Mesothelial cell of epicardium (in vitro differentiated cells): ENCODE measurements at regions not wholly inside any gene's neighbourhood (a gene's known extent, or its start where the extent isn't known, plus 50 kb on each side); places are given as distances from the start of the nearest gene placed in this dataset.
"Not testable (repeated sequence)": the region's sequence is repeated elsewhere in the genome, so short reads cannot be mapped to it uniquely, and the experiment has no call there.

Experiments used
- DNase-seq, 2 experiments: peaks; one replicate each; pipeline ENCODE4 v3.0.0; 2021; ENCODE audit warnings: low spot score in 2 of 2; ENCODE audit not compliant: unreplicated experiment in 2 of 2
- H3K27ac Mint-ChIP-seq: 2 replicates; pipeline ENCODE4 v1.8.0; 2021; ENCODE audit warnings: mixed read lengths
- H3K27me3 Mint-ChIP-seq: 2 replicates; pipeline ENCODE4 v1.8.0; 2021; ENCODE audit warnings: low read depth, mixed read lengths
- H3K36me3 Mint-ChIP-seq: 2 replicates; pipeline ENCODE4 v1.8.0; 2021; ENCODE audit warnings: mixed read lengths
- H3K4me1 Mint-ChIP-seq: 2 replicates; pipeline ENCODE4 v1.8.0; 2021; ENCODE audit warnings: mixed read lengths
- H3K4me3 Mint-ChIP-seq: 2 replicates; pipeline ENCODE4 v1.8.0; 2021; ENCODE audit warnings: mild to moderate bottlenecking, moderate library complexity, mixed read lengths
- H3K9me3 Mint-ChIP-seq: 2 replicates; pipeline ENCODE4 v1.8.0; 2021; ENCODE audit warnings: mixed read lengths
- TF ChIP-seq, protein P1 (sequence below): fragments of 200-600 bp; sonication (generic); IDR thresholded peaks from one replicate; pipeline ENCODE4 v1.5.0; 2021; ENCODE audit warnings: antibody characterized with exemption; ENCODE audit not compliant: unreplicated experiment

DNA sequence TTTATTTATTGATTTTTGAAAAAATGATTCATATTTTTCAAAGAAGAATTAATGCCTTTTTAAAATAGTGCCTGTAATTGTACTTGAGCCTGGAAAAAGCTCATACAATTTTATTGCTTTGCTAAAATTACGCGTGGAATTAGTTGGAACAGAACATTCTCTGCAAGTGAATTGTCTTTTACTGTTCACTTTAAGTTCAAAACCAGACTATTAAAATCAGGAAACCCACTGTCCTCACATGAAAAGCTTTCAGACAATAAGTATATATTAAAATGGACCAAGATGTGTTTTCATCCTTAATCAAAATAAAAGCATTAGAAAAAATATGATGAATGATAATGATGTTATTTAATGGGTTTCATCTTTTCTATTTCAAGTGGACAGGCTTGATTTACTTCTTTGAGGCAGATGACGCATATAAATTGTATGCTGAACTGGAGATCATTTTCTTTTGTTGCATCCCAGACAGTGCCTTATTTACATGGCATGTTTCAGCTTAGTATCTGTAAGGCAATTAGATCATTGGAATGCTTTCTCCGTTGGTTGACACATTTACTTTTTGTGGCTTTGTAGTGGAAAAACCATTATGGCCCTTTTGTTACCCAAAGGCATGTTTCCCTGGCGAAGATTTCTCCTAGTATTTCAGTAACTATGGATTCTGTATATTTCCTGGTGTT, 299.0 kb upstream of the MAGEC2 start:
- DNase-seq, result no peak
- H3K27ac Mint-ChIP-seq, result no peak overlapping the region
- no peaks in the 10 kb centered on the region for H3K4me1 Mint-ChIP-seq
- TF ChIP-seq, protein P1, sequence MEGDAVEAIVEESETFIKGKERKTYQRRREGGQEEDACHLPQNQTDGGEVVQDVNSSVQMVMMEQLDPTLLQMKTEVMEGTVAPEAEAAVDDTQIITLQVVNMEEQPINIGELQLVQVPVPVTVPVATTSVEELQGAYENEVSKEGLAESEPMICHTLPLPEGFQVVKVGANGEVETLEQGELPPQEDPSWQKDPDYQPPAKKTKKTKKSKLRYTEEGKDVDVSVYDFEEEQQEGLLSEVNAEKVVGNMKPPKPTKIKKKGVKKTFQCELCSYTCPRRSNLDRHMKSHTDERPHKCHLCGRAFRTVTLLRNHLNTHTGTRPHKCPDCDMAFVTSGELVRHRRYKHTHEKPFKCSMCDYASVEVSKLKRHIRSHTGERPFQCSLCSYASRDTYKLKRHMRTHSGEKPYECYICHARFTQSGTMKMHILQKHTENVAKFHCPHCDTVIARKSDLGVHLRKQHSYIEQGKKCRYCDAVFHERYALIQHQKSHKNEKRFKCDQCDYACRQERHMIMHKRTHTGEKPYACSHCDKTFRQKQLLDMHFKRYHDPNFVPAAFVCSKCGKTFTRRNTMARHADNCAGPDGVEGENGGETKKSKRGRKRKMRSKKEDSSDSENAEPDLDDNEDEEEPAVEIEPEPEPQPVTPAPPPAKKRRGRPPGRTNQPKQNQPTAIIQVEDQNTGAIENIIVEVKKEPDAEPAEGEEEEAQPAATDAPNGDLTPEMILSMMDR, result no peak
- no peaks in the 10 kb centered on the region for H3K27me3 Mint-ChIP-seq
- peaks cover 19% of the 10 kb centered on the region for H3K9me3 Mint-ChIP-seq
- H3K36me3 Mint-ChIP-seq, result no peaks in the 10 kb centered on the region
- no peak overlapping the region for H3K4me3 Mint-ChIP-seq

DNA sequence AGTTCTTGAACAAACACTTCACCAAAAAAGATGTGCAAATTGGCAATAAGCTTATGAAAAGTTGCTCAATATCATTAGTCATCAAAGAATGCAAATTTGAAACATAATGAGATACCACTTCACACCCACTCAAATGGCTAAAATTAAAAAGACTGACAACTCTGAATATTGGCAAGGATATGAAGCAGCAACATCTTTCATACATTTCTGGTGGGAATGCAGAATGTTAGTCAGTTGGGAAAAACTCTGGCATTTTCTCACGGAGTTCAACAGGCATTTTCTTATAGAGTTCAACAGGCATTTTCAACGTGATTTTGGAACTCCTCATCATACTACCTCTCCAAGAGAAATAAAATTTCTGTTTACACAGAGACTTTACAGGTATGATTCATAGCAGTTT, 297.4 kb upstream of the MAGEC2 start:
- Mint-ChIP-seq H3K27ac (no peak overlapping the region), H3K4me3 (no peak overlapping the region), H3K4me1 (no peaks in the 10 kb centered on the region), H3K9me3 (peaks cover 18% of the 10 kb centered on the region), H3K27me3 (no peaks in the 10 kb centered on the region), H3K36me3 (no peaks in the 10 kb centered on the region)
- TF ChIP-seq, protein P1, result no peak
- no peak for DNase-seq

DNA sequence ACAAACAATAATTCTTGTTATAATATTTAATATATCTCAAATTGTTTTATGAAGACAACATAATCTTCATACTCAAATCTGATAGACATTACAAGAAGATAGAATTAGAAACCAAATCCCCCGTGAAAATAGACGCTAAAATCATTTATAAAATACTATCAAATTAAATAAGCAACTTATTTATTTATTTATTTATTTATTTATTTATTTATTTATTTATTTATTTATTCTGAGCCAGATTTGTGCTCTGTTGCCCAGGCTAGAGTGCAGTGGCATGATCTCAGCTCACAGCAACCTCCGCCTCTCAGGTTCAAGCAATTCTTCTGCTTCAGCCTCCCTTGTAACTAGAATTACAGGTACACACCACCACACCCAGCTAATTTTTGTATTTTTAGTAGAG, 294.9 kb upstream of the MAGEC2 start:
- H3K36me3 Mint-ChIP-seq, result no peaks in the 10 kb centered on the region
- TF ChIP-seq, protein P1, result no peak
- no peak for DNase-seq
- no peaks in the 10 kb centered on the region for H3K27me3 Mint-ChIP-seq
- peaks cover 20% of the 10 kb centered on the region for H3K9me3 Mint-ChIP-seq
- no peak overlapping the region for H3K27ac Mint-ChIP-seq
- H3K4me3 Mint-ChIP-seq, result no peak overlapping the region
- peaks cover 5% of the 10 kb centered on the region for H3K4me1 Mint-ChIP-seq

GRCh38 chrX:142483965-142484364, 278.9 kb upstream of the MAGEC2 start:
- peaks cover 21% of the 10 kb centered on the region for H3K9me3 Mint-ChIP-seq
- H3K4me3 Mint-ChIP-seq, result no peak overlapping the region
- no peaks in the 10 kb centered on the region for H3K36me3 Mint-ChIP-seq
- TF ChIP-seq, protein P1, result no peak
- no peak for DNase-seq
- no peaks in the 10 kb centered on the region for H3K27me3 Mint-ChIP-seq
- H3K27ac Mint-ChIP-seq, result no peak overlapping the region
- peaks cover 8% of the 10 kb centered on the region for H3K4me1 Mint-ChIP-seq

DNA sequence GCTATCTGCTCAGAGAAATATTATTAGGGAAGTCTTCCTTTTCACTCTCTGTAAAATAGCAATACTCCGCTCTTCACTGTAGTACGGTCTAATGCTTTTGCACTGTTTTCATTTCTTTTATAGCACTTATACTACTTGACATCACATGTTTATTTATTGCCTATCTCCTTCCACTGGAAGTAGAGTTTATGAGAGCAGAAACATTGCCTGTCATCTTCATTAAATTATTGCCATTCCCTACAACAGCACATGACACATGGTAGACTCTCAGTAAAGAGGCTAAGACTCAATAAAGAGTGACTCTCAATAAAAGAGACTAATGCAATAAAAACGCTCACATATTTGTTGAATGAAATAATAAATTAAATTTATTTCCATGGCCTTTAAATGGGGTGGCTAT, 241.3 kb upstream of the MAGEC2 start:
- TF ChIP-seq, protein P1, result no peak
- Mint-ChIP-seq H3K27ac (no peak overlapping the region), H3K4me1 (peaks cover 8% of the 10 kb centered on the region), H3K27me3 (no peaks in the 10 kb centered on the region), H3K4me3 (no peak overlapping the region), H3K36me3 (no peaks in the 10 kb centered on the region), H3K9me3 (peaks cover 40% of the 10 kb centered on the region)
- no peak for DNase-seq

- Mint-ChIP-seq H3K4me3 (no peak overlapping the region), H3K9me3 (peaks cover 41% of the 10 kb centered on the region), H3K4me1 (no peaks in the 10 kb centered on the region), H3K27ac (no peak overlapping the region), H3K36me3 (no peaks in the 10 kb centered on the region), H3K27me3 (no peaks in the 10 kb centered on the region)
- DNase-seq, result no peak
- TF ChIP-seq, protein P1, result no peak
Observed at GRCh38 chrX:142428916-142429315, 223.8 kb upstream of the MAGEC2 start.

DNA sequence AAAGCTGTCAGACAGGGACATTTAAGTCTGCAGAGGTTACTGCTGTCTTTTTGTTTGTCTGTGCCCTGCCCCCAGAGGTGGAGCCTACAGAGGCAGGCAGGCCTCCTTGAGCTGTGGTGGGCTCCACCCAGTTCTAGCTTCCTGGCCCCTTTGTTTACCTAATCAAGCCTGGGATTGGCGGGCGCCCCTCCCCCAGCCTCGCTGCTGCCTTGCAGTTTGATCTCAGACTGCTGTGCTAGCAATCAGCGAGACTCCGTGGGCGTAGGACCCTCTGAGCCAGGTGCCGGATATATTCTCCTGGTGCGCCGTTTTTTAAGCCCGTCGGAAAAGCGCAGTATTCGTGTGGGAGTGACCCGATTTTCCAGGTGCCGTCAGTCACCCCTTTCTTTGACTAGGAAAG, 185.9 kb upstream of the MAGEC2 start:
- H3K9me3 Mint-ChIP-seq, result peaks cover 29% of the 10 kb centered on the region
- DNase-seq, H3K27ac Mint-ChIP-seq, H3K36me3 Mint-ChIP-seq, H3K4me1 Mint-ChIP-seq, H3K4me3 Mint-ChIP-seq, H3K27me3 Mint-ChIP-seq: not testable (repeated sequence)
